ENCODE measurements at regions not wholly inside any gene's neighbourhood (a gene's known extent, or its start where the extent isn't known, plus 50 kb on each side); places are given as distances from the start of the nearest gene placed in this dataset.

GRCh38 chr2:183214680-183215079 lies 90.4 kb downstream of the NUP35 start:
- no peak for DNase-seq

GRCh38 chr2:183215917-183216316 lies 91.7 kb downstream of the NUP35 start:
- DNase-seq = no peak

DNA sequence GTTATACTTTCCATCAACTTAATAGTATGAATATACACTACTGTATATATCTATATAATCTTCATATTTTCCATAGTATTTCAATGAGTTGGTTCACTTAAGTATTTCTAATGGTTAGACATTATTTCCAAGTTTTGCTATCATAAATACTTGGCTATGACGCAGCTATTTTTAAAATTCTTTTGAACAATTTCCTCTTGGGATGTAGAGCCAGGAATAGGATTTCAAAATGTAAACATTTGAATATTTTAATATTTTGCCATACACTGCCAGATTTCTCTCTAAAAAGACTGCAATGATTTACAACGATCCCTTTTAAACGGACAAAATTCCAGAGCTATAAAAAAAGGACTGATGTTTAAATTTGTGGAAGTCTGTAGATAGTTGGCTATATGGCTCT lies 95.6 kb downstream of the NUP35 start:
- DNase-seq = no peak

DNA sequence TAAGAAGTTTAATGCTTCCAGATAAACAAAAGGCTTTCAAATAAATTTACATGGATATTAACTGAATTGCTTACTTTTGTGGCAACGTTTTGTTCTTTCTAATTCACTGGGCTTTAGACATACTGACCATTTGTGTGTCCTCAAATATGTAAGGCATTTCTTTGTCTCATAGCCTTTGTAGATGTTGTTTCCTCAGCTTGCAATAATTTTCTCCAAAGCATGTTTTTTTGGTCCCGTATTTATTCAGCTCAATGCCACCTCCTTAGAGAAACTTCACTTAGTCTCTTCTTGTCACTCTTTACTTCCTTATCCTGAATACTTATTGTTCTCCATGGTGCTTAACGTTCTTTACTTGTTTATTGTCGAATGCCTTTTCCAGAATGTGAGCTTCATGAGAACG lies 98.5 kb downstream of the NUP35 start:
- no peak for DNase-seq

DNA sequence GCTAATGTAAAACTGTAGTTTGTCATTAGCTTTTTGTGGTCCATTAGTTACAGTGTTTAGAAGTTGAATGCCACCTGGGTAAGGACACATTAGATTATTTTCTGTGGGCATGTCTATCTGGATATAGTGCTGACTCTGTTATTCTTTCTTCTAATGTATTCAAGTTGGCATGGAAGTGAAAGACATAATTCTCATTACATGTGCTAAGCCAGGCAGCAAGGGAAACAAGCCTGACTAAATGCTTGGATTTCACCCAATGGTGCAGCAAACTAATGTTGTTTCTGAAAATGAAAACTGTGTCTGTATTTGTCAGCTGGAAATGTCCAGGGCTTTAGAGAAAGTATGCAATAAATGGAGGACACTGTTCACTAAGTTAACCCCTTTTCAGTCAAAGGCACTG lies 100.7 kb downstream of the NUP35 start:
- DNase-seq = no peak

DNA sequence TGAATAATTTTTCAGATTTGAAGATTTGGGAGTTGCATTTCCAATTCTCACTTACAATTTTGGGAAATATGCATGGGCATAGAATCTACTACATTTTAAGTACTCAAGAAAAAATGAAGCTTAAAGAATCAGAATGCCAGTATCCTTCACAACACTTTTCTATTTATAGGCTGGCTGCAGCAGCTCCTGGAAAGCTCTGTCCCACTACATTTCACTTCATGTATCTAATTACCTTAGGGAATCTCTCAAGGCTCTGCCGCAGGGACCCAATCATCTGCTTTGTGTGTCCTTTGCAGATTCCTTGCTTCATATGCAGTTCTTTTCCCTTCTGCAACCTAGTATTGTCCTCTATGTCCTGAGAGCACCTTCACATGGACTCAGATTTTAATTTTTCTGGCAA lies 102.9 kb downstream of the NUP35 start:
- DNase-seq = no peak

DNA sequence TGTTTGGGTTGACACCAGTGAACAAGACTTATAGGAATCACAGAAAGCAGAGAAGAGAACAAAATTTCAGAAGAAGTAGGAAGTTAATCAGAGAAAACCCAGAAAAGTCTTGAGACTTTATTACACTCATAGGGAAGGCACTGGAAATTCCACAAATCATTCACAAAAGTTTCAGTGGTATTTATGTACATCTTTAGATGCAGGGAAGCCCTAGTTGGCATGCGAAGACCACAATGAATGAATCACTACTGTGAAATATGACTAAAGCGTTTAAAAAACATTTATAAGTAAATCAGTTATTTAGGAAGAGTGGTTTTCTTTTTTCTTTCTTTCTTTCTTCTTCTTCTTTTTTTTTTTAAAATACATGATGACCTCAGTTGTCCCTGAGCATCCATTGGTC lies 105.1 kb downstream of the NUP35 start:
- no peak for DNase-seq

DNA sequence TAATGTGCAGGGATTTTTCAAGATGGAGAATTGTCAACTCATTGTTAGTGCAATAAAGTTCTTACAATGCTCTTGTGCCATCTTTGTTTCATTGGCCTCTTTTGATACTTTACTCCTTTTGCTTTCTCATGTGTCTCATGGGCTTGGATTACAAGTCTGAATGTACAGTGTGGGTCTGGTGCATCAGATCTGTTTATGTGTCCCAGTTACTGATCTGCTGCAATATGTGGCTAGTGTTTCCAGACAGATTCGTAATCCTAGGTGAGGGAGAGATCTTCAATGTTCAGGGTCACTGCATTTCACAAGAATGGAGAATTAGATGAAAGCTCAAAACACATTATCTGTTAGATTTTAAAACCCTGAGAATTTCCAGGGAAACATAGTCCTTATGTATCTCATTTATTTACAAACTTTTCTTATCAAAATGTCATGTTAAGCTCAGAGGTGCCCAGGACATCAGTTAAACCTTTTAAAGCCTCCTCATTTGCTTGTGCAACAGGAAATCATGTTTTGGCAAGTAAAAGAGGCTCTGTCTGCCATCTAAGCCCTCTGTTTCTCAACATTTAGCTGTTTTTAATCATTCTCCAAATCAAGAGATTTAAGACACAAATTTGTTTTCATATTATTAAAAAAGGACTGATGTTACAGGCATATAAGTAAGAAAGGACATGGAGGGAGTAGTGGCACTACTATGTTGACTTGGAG lies 108.1 kb downstream of the NUP35 start:
- no peak for DNase-seq

DNA sequence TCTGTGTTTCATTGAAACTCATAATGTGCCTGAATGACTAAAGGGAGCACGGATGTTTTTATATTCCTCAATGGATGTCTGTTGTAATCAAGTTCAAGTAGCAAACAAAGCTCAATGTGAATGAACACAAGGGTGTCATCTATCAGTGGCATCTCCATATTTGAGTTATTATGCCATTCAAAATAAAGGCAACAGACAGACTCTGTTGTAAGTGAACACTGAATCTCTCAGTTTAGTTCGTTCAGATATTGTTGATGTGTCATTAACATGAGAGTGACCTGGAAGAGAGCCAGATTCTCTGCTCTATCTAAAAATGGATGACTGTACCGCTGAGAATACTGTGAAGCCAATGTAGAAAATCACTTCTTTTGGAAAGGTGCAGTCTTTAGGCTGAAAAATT lies 118.7 kb downstream of the NUP35 start:
- DNase-seq = no peak

DNA sequence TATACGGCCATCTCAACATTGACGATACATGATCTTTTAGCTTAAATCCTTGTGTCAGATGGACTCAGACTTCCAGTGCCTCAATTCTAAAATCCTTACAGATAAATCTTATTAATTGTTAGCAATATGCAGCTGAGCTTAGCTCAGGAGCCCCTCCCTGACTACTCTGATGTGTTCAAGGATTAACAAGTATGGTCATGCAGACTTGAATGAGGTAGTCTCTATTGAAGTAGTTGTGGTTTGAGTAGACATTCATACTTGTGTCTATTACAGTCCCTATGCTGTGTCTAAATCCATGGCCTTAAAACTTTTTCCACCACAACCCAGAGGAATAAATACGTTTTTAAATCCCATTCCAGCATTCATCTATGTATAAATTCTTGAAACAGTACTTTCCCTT lies 119.5 kb downstream of the NUP35 start:
- no peak for DNase-seq

DNA sequence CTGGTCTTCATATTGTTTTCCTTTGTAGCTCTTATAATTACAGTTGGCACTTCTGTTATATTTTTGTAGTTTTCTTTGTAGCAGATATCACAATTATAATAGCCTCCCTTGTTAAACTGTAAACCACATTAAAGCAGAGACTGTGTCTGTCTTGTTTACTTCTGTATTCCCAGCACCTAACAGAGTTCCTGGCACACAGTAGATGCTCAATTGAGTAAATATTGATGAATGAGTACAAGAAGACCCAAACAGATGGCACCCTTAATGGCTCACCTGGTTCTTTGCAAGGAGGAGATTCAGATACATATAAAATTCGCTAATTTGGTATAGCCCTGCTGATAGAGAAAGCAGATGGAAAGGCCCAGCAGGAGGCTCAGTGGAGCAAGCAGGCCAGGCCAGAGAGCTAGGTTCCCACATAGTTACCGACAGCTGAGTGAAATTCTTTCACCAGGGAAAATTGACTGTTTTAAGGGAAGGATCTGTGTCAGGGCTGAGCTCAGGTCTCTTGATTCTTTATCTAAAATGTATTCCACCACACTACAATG lies 120.1 kb downstream of the NUP35 start:
- DNase-seq = no peak

DNA sequence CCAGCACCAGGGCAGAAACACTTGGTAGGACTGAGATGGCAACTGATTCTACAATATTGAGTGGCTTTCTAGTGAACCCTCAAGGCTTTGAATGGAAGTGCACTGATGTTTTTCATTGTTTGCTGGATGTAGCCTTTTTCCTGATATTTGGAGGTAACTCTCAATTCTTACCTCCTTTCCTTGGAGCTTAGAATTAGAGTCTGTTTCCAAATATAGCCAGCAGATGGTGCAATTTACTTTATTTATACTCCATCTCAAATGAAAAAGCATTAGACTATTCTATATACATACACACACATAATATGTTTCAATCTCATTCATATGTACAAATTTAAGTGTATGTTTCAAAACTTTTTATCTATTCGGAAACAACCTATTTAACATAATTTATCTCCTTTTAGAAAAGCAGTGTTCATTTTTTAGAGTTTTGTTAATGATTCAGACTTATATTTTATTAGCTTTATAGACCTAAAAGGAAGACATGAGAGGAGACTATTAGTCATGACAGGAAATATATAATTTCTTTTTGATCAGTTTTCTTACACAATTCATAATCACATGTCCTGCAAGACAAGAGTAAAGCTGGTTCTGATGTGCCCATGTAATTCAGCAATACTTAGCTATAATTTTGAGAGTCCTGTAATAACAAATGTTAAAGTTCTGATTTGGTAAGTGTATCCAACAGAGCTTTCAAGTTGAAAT lies 124.8 kb downstream of the NUP35 start:
- no peak for DNase-seq

GRCh38 chr2:183250061-183250460 lies 125.8 kb downstream of the NUP35 start:
- DNase-seq = no peak

DNA sequence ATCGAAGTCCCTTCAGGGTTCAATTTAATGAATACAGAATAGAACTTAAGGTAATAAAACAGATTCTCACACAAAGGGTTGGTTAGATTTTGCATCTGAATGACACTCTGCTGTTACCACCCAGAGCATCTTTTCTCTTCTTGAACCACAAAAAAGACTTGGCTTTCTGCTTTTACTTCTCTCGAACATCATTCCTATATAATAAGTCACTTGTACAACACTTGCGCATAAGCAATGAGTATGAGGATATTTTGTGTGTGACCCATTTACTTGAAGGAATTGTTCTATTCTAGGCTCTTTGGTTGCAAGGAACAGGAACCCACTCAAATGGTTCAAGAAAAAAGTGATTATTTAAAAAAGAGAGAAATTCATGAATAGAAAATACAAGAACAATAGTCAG lies 126.2 kb downstream of the NUP35 start:
- DNase-seq = no peak

GRCh38 chr2:183253441-183254130 lies 129.3 kb downstream of the NUP35 start:
- DNase-seq = no peak

DNA sequence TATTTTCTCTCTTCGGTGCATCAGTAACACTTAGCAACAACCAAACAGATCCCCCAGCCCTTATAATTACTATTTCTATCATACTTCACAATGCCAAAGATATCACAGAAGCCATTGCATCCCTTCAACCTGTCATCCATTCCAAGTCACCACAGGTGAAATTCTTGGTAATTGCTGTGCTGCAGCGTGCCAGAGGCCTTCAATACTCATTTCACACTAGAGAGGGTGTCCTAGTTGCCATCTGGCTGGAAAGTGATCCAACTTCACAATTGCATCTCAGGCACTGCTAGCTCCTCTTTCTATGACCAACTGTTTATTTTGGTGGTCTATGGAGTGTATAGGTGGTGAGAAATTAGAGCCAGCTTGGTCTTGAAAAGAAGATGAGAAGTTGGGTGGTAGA lies 131.2 kb downstream of the NUP35 start:
- no peak for DNase-seq

- DNase-seq = no peak
Observed at GRCh38 chr2:183259921-183260320, 135.7 kb downstream of the NUP35 start.

DNA sequence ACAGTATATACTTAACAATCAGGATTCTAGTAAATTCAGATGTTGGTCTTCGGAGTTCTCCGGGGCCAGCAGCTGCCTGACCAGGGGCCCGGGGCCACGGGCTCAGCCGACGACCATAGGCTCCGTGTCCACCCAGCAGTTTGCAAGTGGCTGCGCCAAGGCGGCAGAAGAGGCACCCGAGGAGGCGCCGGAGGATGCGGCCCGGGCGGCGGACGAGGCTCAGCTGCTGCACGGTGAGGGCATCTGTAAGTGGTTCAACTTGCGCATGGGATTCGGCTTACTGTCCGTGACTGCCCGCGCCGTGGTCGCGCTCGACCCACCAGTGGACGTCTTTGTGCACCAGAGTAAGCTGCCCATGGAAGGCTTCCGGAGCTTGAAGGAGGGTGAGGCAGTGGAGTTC lies 136.3 kb downstream of the NUP35 start:
- DNase-seq = no peak

DNA sequence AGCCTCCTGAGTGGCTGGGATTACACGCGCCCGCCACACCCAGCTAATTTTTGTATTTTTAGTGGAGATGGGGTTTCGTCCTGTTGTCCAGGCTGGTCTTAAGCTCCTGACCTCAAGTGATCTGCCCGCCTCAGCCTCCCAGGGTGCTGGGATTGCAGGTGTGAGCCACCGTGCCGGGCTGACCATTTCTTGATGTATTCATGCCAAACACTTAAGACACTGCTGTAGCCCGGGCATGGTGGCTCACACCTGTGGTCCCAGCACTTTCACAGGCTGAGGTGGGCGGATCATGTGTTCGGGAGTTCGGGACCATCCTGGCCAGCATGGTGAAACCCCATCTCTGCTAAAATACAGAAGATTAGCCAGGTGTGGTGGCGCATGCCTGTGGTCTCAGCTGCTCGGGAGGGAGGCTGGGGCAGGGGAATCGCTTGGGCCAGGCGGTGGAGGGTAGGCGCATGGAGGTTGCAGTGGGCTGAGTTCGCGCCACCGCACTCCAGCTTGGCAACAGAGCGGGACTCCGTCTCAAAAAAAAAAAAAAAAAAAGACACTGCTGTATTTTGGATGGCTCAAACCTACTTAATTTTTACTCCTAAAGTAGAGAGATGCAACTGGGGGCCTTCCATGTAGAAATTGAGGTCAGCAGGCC lies 140.8 kb downstream of the NUP35 start:
- DNase-seq = no peak

DNA sequence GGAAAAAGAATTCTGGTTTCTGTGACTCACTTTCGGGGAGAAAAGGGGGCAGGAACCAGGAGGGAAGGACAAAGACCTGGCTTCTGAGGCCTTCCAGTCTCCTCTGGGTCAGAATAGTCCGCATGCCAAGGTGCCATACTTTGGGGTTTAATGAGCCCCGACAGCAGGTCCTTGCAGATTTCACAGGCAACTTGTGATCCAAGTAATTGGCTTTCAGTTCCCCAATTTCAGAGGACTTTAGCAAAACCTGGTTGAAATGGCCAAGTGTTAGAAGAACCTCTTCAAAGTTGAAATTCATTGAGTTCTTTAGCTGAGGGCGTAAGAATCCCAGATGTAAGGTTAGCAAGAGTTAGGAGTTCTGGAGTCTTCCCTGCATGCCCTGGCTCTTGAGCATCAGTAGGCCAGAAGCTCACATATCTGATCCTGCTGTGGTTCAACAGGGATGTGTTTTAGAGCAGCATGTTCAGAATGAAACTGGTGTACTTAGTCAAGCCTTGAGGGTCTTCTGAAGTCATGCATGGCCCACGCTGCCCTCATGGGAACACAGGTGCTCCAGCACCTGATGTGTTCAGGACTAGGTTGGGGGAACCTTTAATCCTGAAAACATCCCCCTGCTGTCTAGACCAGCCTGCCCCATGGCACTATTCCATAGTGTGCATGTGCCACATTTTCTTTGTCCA lies 143.0 kb downstream of the NUP35 start:
- DNase-seq = no peak

- no peak for DNase-seq
Observed at GRCh38 chr2:183269956-183270355, 145.7 kb downstream of the NUP35 start.

- DNase-seq = no peak
Observed at GRCh38 chr2:183283209-183283608, 159.0 kb downstream of the NUP35 start.

Data from occipital lobe (tissue), 1 donor.